CD14-positive monocyte (primary cell): ENCODE measurements at regions not wholly inside any gene's neighbourhood (a gene's known extent, or its start where the extent isn't known, plus 50 kb on each side); places are given as distances from the start of the nearest gene placed in this dataset.

Experiments used
- DNase-seq, 3 donors: peaks; one replicate each; pipeline ENCODE4 v3.0.0-alpha.2; 2011 to 2022
- H2AFZ ChIP-seq: 2 replicates; pipeline ENCODE4 v1.6.0; 2012; ENCODE audit warnings: mild to moderate bottlenecking, low read depth, low read length, inconsistent platforms; ENCODE audit not compliant: insufficient read depth, poor library complexity, severe bottlenecking
- H3K27ac ChIP-seq, 2 donors: 1 replicate in 1 of 2; 2 replicates in 1 of 2; pipeline ENCODE4 v1.5.1; 2012 to 2013; ENCODE audit warnings: low read length in 2 of 2, control low read depth in 1 of 2, inconsistent platforms in 1 of 2, low read depth in 1 of 2, mild to moderate bottlenecking in 1 of 2
- H3K27me3 ChIP-seq, 2 donors: one replicate each; pipeline versions ENCODE4 v1.6.0 to v1.6.1; 2011 to 2013; ENCODE audit warnings: low read length in 2 of 2; ENCODE audit not compliant: control insufficient read depth in 2 of 2, insufficient read depth in 2 of 2
- H3K36me3 ChIP-seq, 2 donors: replicated peaks in 1 of 2; 1 replicate in 1 of 2; 2 replicates in 1 of 2; pipeline versions ENCODE4 v1.5.1 to v1.6.1; 2012 to 2013; ENCODE audit warnings: low read length in 2 of 2, control low read depth in 1 of 2, inconsistent platforms in 1 of 2, mild to moderate bottlenecking in 1 of 2; ENCODE audit not compliant: insufficient read depth in 2 of 2, control insufficient read depth in 1 of 2
- H3K4me1 ChIP-seq, 2 donors: 1 replicate in 1 of 2; 2 replicates in 1 of 2; pipeline versions ENCODE4 v1.5.1 to v1.6.1; 2012 to 2013; ENCODE audit warnings: low read length in 2 of 2, control low read depth in 1 of 2, inconsistent platforms in 1 of 2, mild to moderate bottlenecking in 1 of 2, moderate library complexity in 1 of 2; ENCODE audit not compliant: insufficient read depth in 2 of 2, control insufficient read depth in 1 of 2
- H3K4me2 ChIP-seq: replicated peaks from 2 replicates; pipeline ENCODE3; 2012; ENCODE audit warnings: low read length, moderate library complexity, mild to moderate bottlenecking; ENCODE audit not compliant: poor library complexity, severe bottlenecking; ENCODE audit errors: extremely low read depth
- H3K4me3 ChIP-seq, 3 experiments: fragments of 200-600 bp in 1 of 3; sonication (generic) in 1 of 3; replicated peaks in 1 of 3; 1 replicate in 2 of 3; 2 replicates in 1 of 3; pipeline ENCODE4 v1.5.1; 2011 to 2013; ENCODE audit warnings: low read length in 3 of 3, mild to moderate bottlenecking in 3 of 3, control low read depth in 2 of 3, low read depth in 2 of 3, inconsistent platforms in 1 of 3, moderate library complexity in 1 of 3
- H3K79me2 ChIP-seq: 2 replicates; pipeline ENCODE4 v1.6.0; 2012; ENCODE audit warnings: mild to moderate bottlenecking, control low read depth, inconsistent platforms, low read length, moderate library complexity; ENCODE audit not compliant: insufficient read depth
- H3K9ac ChIP-seq: 2 replicates; pipeline ENCODE4 v1.6.0; 2017; ENCODE audit warnings: low read length, mild to moderate bottlenecking; ENCODE audit not compliant: insufficient read depth, poor library complexity, severe bottlenecking
- H3K9me3 ChIP-seq, 2 donors: replicated peaks in 1 of 2; 1 replicate in 1 of 2; 2 replicates in 1 of 2; pipeline versions ENCODE4 v1.5.1 to v1.6.1; 2012 to 2013; ENCODE audit warnings: low read length in 2 of 2, control low read depth in 1 of 2; ENCODE audit not compliant: control insufficient read depth in 1 of 2, insufficient read depth in 1 of 2
- H4K20me1 ChIP-seq: 2 replicates; pipeline ENCODE4 v1.6.0; 2012; ENCODE audit warnings: mild to moderate bottlenecking, low read length, control low read depth, moderate library complexity; ENCODE audit not compliant: insufficient read depth
- H3K27ac Mint-ChIP-seq, 7 donors: one replicate each; pipeline ENCODE4 v1.8.0; 2020; ENCODE audit warnings: mild to moderate bottlenecking in 7 of 7, mixed read lengths in 7 of 7, moderate library complexity in 6 of 7, inconsistent platforms in 2 of 7
- H3K27me3 Mint-ChIP-seq, 3 donors: one replicate each; pipeline ENCODE4 v1.8.0; 2021 to 2022; ENCODE audit warnings: low read depth in 3 of 3, mild to moderate bottlenecking in 3 of 3, mixed read lengths in 3 of 3, moderate library complexity in 3 of 3, inconsistent platforms in 1 of 3
- H3K36me3 Mint-ChIP-seq, 2 donors: one replicate each; pipeline ENCODE4 v1.8.0; 2020; ENCODE audit warnings: mixed read lengths in 2 of 2, inconsistent platforms in 1 of 2, mild to moderate bottlenecking in 1 of 2
- H3K4me1 Mint-ChIP-seq: one replicate; pipeline ENCODE4 v1.8.0; 2020; ENCODE audit warnings: mild to moderate bottlenecking, mixed read lengths
- H3K4me3 Mint-ChIP-seq, 2 donors: one replicate each; pipeline ENCODE4 v1.8.0; 2020; ENCODE audit warnings: mild to moderate bottlenecking in 2 of 2, mixed read lengths in 2 of 2, moderate library complexity in 1 of 2
- H3K9me3 Mint-ChIP-seq, 7 donors: one replicate each; pipeline ENCODE4 v1.8.0; 2020 to 2022; ENCODE audit warnings: mixed read lengths in 7 of 7, mild to moderate bottlenecking in 6 of 7, moderate library complexity in 6 of 7, inconsistent platforms in 2 of 7
- WGBS: methylation state at CpG from one replicate; pipeline ENCODE4 v1.1.5; 2013; ENCODE audit warnings: missing lambda C conversion rate; ENCODE audit not compliant: insufficient coverage; 5-methylcytosine and 5-hydroxymethylcytosine counted together
- intact Hi-C, 2 donors: fragments of 100-400 bp; cut with micrococcal nuclease; formaldehyde crosslinking; loops; one replicate each; pipeline versions ENCODE4 v1.15.0 to v1.15.1; 2023
- TF ChIP-seq, protein P1 (sequence below): fragments of 200-600 bp; IDR thresholded peaks from one replicate; pipeline ENCODE4 v1.8.0; 2022; ENCODE audit warnings: antibody characterized with exemption, mild to moderate bottlenecking

- WGBS, result no CpG with 5 or more reads among the region's 1 CpG
- Histone ChIP-seq H3K27me3 (no peaks in the 10 kb centered on the region), H3K9ac (no peak overlapping the region), H3K4me1 (no peaks in the 10 kb centered on the region), H3K27ac (no peak overlapping the region), H3K36me3 (no peaks in the 10 kb centered on the region), H3K9me3 (peaks cover 0 to 6% of the 10 kb centered on the region in 2 donors), H3K4me2 (no peak overlapping the region), H3K4me3 (no peak overlapping the region), H4K20me1 (no peaks in the 10 kb centered on the region), H2AFZ (no peak overlapping the region), H3K79me2 (no peaks in the 10 kb centered on the region)
- Mint-ChIP-seq H3K4me3 (no peak overlapping the region), H3K27ac (no peak overlapping the region), H3K36me3 (no peaks in the 10 kb centered on the region), H3K9me3 (peaks cover 0 to 9% (median 3%) of the 10 kb centered on the region in 7 donors), H3K4me1 (no peaks in the 10 kb centered on the region), H3K27me3 (peaks cover 2 to 9% (median 9%) of the 10 kb centered on the region in 3 donors)
- DNase-seq, result no peak
- intact Hi-C loops, result no loop called here
- TF ChIP-seq, protein P1, sequence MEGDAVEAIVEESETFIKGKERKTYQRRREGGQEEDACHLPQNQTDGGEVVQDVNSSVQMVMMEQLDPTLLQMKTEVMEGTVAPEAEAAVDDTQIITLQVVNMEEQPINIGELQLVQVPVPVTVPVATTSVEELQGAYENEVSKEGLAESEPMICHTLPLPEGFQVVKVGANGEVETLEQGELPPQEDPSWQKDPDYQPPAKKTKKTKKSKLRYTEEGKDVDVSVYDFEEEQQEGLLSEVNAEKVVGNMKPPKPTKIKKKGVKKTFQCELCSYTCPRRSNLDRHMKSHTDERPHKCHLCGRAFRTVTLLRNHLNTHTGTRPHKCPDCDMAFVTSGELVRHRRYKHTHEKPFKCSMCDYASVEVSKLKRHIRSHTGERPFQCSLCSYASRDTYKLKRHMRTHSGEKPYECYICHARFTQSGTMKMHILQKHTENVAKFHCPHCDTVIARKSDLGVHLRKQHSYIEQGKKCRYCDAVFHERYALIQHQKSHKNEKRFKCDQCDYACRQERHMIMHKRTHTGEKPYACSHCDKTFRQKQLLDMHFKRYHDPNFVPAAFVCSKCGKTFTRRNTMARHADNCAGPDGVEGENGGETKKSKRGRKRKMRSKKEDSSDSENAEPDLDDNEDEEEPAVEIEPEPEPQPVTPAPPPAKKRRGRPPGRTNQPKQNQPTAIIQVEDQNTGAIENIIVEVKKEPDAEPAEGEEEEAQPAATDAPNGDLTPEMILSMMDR, result no peak
These were observed 147.5 kb downstream of the RRAGC start for GRCh38 chr1:38712046-38712445.

- Histone ChIP-seq H3K27me3 (peaks cover 2 to 5% of the 10 kb centered on the region in 2 donors), H3K79me2 (no peaks in the 10 kb centered on the region), H3K4me1 (no peaks in the 10 kb centered on the region), H2AFZ (no peak overlapping the region), H3K27ac (no peak overlapping the region), H3K9ac (no peak overlapping the region), H3K36me3 (no peaks in the 10 kb centered on the region), H3K4me3 (no peak overlapping the region), H4K20me1 (no peaks in the 10 kb centered on the region), H3K4me2 (no peak overlapping the region), H3K9me3 (peaks cover 4 to 6% of the 10 kb centered on the region in 2 donors)
- H3K4me3 Mint-ChIP-seq, result no peak overlapping the region
- H3K9me3 Mint-ChIP-seq, result peaks cover 5 to 19% (median 14%) of the 10 kb centered on the region in 7 donors
- DNase-seq, result no peak
- H3K4me1 Mint-ChIP-seq, result no peaks in the 10 kb centered on the region
- intact Hi-C loops, result no loop called here
- 96% methylated on average over 36 of the region's 44 CpGs for WGBS
- H3K27me3 Mint-ChIP-seq, result peaks cover 2 to 11% (median 4%) of the 10 kb centered on the region in 3 donors
- H3K27ac Mint-ChIP-seq, result no peak overlapping the region
- TF ChIP-seq, protein P1, result no peak
- H3K36me3 Mint-ChIP-seq, result no peaks in the 10 kb centered on the region
These were observed 150.8 kb downstream of the RRAGC start for GRCh38 chr1:38708701-38709258.
